ENCODE measurements at regions not wholly inside any gene's neighbourhood (a gene's known extent, or its start where the extent isn't known, plus 50 kb on each side); places are given as distances from the start of the nearest gene placed in this dataset.

DNA sequence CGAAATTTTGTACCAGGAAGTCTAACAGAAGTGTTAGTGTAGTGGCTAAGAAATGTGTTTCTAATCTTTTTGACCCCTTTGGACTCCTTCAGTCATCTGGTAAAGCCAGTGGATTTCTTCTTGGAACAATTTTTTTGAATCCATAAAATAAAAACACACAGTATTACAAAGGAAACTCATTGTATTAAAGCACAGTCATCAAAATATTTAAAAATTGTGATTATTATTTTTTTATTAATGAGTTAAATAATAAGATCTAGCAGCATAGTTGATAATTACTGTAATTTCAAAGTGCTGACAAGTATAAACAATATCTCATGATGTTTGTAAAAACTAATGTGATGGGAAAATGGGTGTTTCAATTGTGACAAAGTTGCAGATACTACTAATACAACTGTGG lies 72.2 kb upstream of the LRRC3B start:
- TF ChIP-seq, protein P1, sequence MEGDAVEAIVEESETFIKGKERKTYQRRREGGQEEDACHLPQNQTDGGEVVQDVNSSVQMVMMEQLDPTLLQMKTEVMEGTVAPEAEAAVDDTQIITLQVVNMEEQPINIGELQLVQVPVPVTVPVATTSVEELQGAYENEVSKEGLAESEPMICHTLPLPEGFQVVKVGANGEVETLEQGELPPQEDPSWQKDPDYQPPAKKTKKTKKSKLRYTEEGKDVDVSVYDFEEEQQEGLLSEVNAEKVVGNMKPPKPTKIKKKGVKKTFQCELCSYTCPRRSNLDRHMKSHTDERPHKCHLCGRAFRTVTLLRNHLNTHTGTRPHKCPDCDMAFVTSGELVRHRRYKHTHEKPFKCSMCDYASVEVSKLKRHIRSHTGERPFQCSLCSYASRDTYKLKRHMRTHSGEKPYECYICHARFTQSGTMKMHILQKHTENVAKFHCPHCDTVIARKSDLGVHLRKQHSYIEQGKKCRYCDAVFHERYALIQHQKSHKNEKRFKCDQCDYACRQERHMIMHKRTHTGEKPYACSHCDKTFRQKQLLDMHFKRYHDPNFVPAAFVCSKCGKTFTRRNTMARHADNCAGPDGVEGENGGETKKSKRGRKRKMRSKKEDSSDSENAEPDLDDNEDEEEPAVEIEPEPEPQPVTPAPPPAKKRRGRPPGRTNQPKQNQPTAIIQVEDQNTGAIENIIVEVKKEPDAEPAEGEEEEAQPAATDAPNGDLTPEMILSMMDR (conservative IDR thresholded peaks at IDR 0.05), result no peak
- no peak for TF ChIP-seq ZFX (IDR thresholded peaks at IDR 0.05)
